PC-9 (cell line): ENCODE measurements at regions not wholly inside any gene's neighbourhood (a gene's known extent, or its start where the extent isn't known, plus 50 kb on each side); places are given as distances from the start of the nearest gene placed in this dataset.

ENCODE experiments used
- EZH2 ChIP-seq: fragments of 200-600 bp; sonication (generic); IDR thresholded peaks from 2 replicates; pipeline ENCODE4 v1.8.0; 2017; ENCODE audit warnings: antibody characterized with exemption, low read depth
- TF ChIP-seq, protein P1 (sequence below): fragments of 200-600 bp; sonication (generic); conservative IDR thresholded peaks from 2 replicates; pipeline ENCODE4 v1.6.1; 2017; ENCODE audit warnings: mixed run types, antibody characterized with exemption, mild to moderate bottlenecking, moderate library complexity

DNA sequence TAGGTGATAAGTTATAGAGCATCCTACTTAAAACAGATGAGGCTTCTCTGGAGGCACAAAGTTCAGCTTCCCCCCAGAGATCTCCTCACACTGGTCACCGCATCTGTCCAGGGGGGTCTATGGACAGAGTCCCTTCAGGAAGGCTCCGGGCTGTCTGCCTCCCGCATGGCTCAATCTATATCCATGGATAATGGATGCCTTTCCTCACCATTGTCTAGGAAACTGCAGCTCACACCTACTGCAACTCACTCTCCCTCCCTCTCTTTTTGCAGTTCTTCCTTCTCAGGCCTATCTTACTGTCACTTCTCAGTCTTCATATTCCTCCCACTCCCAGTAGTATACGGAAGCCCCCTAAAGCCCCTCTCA lies 100.6 kb upstream of the BCL2L14 start:
- TF ChIP-seq, protein P1, sequence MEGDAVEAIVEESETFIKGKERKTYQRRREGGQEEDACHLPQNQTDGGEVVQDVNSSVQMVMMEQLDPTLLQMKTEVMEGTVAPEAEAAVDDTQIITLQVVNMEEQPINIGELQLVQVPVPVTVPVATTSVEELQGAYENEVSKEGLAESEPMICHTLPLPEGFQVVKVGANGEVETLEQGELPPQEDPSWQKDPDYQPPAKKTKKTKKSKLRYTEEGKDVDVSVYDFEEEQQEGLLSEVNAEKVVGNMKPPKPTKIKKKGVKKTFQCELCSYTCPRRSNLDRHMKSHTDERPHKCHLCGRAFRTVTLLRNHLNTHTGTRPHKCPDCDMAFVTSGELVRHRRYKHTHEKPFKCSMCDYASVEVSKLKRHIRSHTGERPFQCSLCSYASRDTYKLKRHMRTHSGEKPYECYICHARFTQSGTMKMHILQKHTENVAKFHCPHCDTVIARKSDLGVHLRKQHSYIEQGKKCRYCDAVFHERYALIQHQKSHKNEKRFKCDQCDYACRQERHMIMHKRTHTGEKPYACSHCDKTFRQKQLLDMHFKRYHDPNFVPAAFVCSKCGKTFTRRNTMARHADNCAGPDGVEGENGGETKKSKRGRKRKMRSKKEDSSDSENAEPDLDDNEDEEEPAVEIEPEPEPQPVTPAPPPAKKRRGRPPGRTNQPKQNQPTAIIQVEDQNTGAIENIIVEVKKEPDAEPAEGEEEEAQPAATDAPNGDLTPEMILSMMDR = no peak
- no peak for TF ChIP-seq EZH2
